H1 (cell line): ENCODE measurements at regions not wholly inside any gene's neighbourhood (a gene's known extent, or its start where the extent isn't known, plus 50 kb on each side); places are given as distances from the start of the nearest gene placed in this dataset.

Experiments used
- CTCF ChIA-PET: fragments of 300-600 bp; sonication (Branson Sonifier 250); formaldehyde crosslinking; loops from one replicate; lab custom pipeline; 2021; ENCODE audit not compliant: partially characterized antibody; lab: Charles Lee
- POLR2A ChIA-PET: fragments of 300-600 bp; sonication (Branson Sonifier 250); formaldehyde crosslinking; loops from one replicate; lab custom pipeline; 2021; ENCODE audit warnings: inconsistent platforms; ENCODE audit not compliant: partially characterized antibody; lab: Charles Lee
- DNase-seq, 2 experiments: peaks; one replicate each; pipeline versions ENCODE4 v3.0.0 to v3.0.0-alpha.2; 2010 to 2022; ENCODE audit warnings: low spot score in 2 of 2, low read depth in 1 of 2, mixed read lengths in 1 of 2
- FAIRE-seq: peaks from 2 replicates; lab custom pipeline; 2011; peaks lifted over from hg19 to GRCh38; lab: Jason Lieb, UNC
- H2AFZ ChIP-seq: 2 replicates; pipeline ENCODE4 v1.8.1; 2012; ENCODE audit warnings: low read length, inconsistent platforms
- H2AK5ac ChIP-seq: 2 replicates; pipeline ENCODE4 v1.6.1; 2013; ENCODE audit warnings: low read depth, low read length
- H2BK120ac ChIP-seq: replicated peaks from 2 replicates; pipeline ENCODE3; 2013; ENCODE audit warnings: low read depth, low read length, inconsistent platforms
- H2BK12ac ChIP-seq: 2 replicates; pipeline ENCODE4 v1.6.1; 2013; ENCODE audit warnings: low read depth, low read length
- H2BK15ac ChIP-seq: 2 replicates; pipeline ENCODE4 v1.6.1; 2013; ENCODE audit warnings: low read length
- H2BK20ac ChIP-seq: 2 replicates; pipeline ENCODE4 v1.6.1; 2013; ENCODE audit warnings: low read length
- H2BK5ac ChIP-seq: 2 replicates; pipeline ENCODE4 v1.6.1; 2013; ENCODE audit warnings: low read depth, low read length
- H3K14ac ChIP-seq: 2 replicates; pipeline ENCODE4 v1.6.1; 2013; ENCODE audit warnings: inconsistent platforms; ENCODE audit not compliant: insufficient read length
- H3K18ac ChIP-seq: 2 replicates; pipeline ENCODE4 v1.6.1; 2013; ENCODE audit warnings: low read length; ENCODE audit errors: extremely low read depth
- H3K23ac ChIP-seq: 2 replicates; pipeline ENCODE4 v1.6.1; 2013; ENCODE audit warnings: inconsistent platforms; ENCODE audit not compliant: insufficient read length
- H3K23me2 ChIP-seq: 2 replicates; pipeline ENCODE4 v1.6.1; 2013; ENCODE audit warnings: low read depth, low read length
- H3K27ac ChIP-seq: 2 replicates; pipeline ENCODE4 v1.6.1; 2011; ENCODE audit warnings: low read depth, low read length, inconsistent platforms
- H3K27me3 ChIP-seq, 4 experiments: replicated peaks in 1 of 4; 1 replicate in 1 of 4; 2 replicates in 3 of 4; pipeline versions ENCODE4 v1.6.1 to v1.8.1; 2011 to 2013; ENCODE audit warnings: low read length in 3 of 4, mild to moderate bottlenecking in 3 of 4, inconsistent platforms in 2 of 4, mixed read lengths in 2 of 4, moderate library complexity in 1 of 4; ENCODE audit not compliant: control insufficient read depth in 3 of 4, insufficient read depth in 3 of 4; ENCODE audit errors: extremely low read depth in 1 of 4
- H3K36me3 ChIP-seq, 4 experiments: 2 replicates each; pipeline versions ENCODE4 v1.6.1 to v1.8.1; 2011 to 2013; ENCODE audit warnings: mild to moderate bottlenecking in 4 of 4, low read length in 3 of 4, moderate library complexity in 2 of 4, control low read depth in 1 of 4, inconsistent platforms in 1 of 4; ENCODE audit not compliant: insufficient read depth in 4 of 4, control insufficient read depth in 2 of 4
- H3K4ac ChIP-seq: replicated peaks from 2 replicates; pipeline ENCODE3; 2013; ENCODE audit warnings: low read length, low read depth, mixed read lengths, inconsistent platforms; ENCODE audit not compliant: insufficient read length
- H3K4me1 ChIP-seq, 4 experiments: replicated peaks in 1 of 4; 1 replicate in 1 of 4; 2 replicates in 3 of 4; pipeline versions ENCODE4 v1.6.1 to v1.8.1; 2011 to 2013; ENCODE audit warnings: low read length in 3 of 4, inconsistent platforms in 2 of 4, mixed read lengths in 1 of 4; ENCODE audit not compliant: insufficient read depth in 4 of 4, control insufficient read depth in 3 of 4
- H3K4me2 ChIP-seq, 2 experiments: 2 replicates each; pipeline versions ENCODE4 v1.6.1 to v1.8.1; 2011 to 2013; ENCODE audit warnings: low read depth in 2 of 2, low read length in 2 of 2, control low read depth in 1 of 2, inconsistent platforms in 1 of 2, mild to moderate bottlenecking in 1 of 2; ENCODE audit not compliant: insufficient read depth in 1 of 2
- H3K4me3 ChIP-seq, 4 experiments: fragments of 200-600, 300-600 bp in 1 of 4; sonication (generic), shearing (Covaris generic), sonication (Bioruptor Twin) in 1 of 4; 2 replicates each; pipeline versions ENCODE4 v1.5.1 to v1.8.1; 2011 to 2016; ENCODE audit warnings: low read length in 4 of 4, low read depth in 3 of 4, control low read depth in 2 of 4, inconsistent platforms in 2 of 4, mild to moderate bottlenecking in 2 of 4, mixed read lengths in 1 of 4, moderate library complexity in 1 of 4; ENCODE audit not compliant: insufficient read depth in 2 of 4; ENCODE audit errors: extremely low read depth in 1 of 4
- H3K56ac ChIP-seq: replicated peaks from 2 replicates; pipeline ENCODE3; 2013; ENCODE audit warnings: low read depth, mild to moderate bottlenecking, mixed read lengths, low read length, inconsistent platforms; ENCODE audit not compliant: insufficient read length
- H3K79me1 ChIP-seq: 2 replicates; pipeline ENCODE4 v1.6.1; 2013; ENCODE audit warnings: low read depth, low read length, control low read depth
- H3K79me2 ChIP-seq, 2 experiments: 2 replicates each; pipeline versions ENCODE4 v1.6.1 to v1.8.1; 2012 to 2013; ENCODE audit warnings: low read length in 2 of 2, mild to moderate bottlenecking in 2 of 2, inconsistent platforms in 1 of 2; ENCODE audit not compliant: insufficient read depth in 2 of 2, control insufficient read depth in 1 of 2
- H3K9ac ChIP-seq, 4 experiments: replicated peaks in 1 of 4; 1 replicate in 1 of 4; 2 replicates in 3 of 4; pipeline versions ENCODE4 v1.6.1 to v1.8.1; 2011 to 2013; ENCODE audit warnings: low read depth in 3 of 4, low read length in 3 of 4, control low read depth in 2 of 4, mild to moderate bottlenecking in 2 of 4, moderate library complexity in 2 of 4, inconsistent platforms in 1 of 4; ENCODE audit errors: extremely low read depth in 1 of 4
- H3K9me3 ChIP-seq, 2 experiments: 2 replicates each; pipeline versions ENCODE4 v1.6.1 to v1.8.1; 2012 to 2013; ENCODE audit warnings: mild to moderate bottlenecking in 2 of 2, moderate library complexity in 2 of 2, control low read depth in 1 of 2, inconsistent platforms in 1 of 2, low read depth in 1 of 2, low read length in 1 of 2, mixed read lengths in 1 of 2; ENCODE audit not compliant: insufficient read depth in 2 of 2
- H4K20me1 ChIP-seq, 2 experiments: replicated peaks in 1 of 2; 2 replicates each; pipeline versions ENCODE3 to v1.8.1; 2011 to 2013; ENCODE audit warnings: inconsistent platforms in 2 of 2, low read length in 2 of 2, mild to moderate bottlenecking in 1 of 2; ENCODE audit not compliant: insufficient read depth in 2 of 2, control insufficient read depth in 1 of 2
- H4K5ac ChIP-seq: 2 replicates; pipeline ENCODE4 v1.6.1; 2013; ENCODE audit warnings: low read length, low read depth, mixed read lengths, inconsistent platforms; ENCODE audit not compliant: insufficient read length
- H4K8ac ChIP-seq: 2 replicates; pipeline ENCODE4 v1.8.0; 2013; ENCODE audit warnings: mild to moderate bottlenecking, moderate library complexity, low read length, inconsistent platforms; ENCODE audit not compliant: insufficient read depth; ENCODE audit errors: extremely low read depth
- H4K91ac ChIP-seq: replicated peaks from 2 replicates; pipeline ENCODE3; 2013; ENCODE audit warnings: low read length, mixed read lengths, inconsistent platforms; ENCODE audit not compliant: insufficient read length
- FOSL1 ChIP-seq: IDR thresholded peaks from 2 replicates; pipeline ENCODE4 v1.6.1; 2011; ENCODE audit warnings: mild to moderate bottlenecking, low read depth, low read length, moderate library complexity; ENCODE audit not compliant: insufficient read depth
- SP1 ChIP-seq: IDR thresholded peaks from 2 replicates; pipeline ENCODE4 v1.6.1; 2011; ENCODE audit warnings: low read depth, low read length
- WGBS, 2 experiments: shearing (Covaris generic) in 1 of 2; methylation state at CpG; one replicate each; pipeline versions ENCODE4 v1.1.6 to v1.1.7; 2013 to 2015; ENCODE audit warnings: low lambda C conversion rate in 2 of 2, mixed read lengths in 2 of 2, inconsistent platforms in 1 of 2, low coverage in 1 of 2, missing lambda C conversion rate in 1 of 2; ENCODE audit not compliant: insufficient replicate concordance in 2 of 2, insufficient coverage in 1 of 2, insufficient read length in 1 of 2; ENCODE audit errors: extremely low coverage in 1 of 2, missing lambda C conversion rate in 1 of 2; 5-methylcytosine and 5-hydroxymethylcytosine counted together

GRCh38 chr13:85519363-85519762, 279.9 kb downstream of the SLITRK6 start:
- Histone ChIP-seq H3K9me3 (peaks cover 3 to 4% of the 10 kb centered on the region in 2 experiments; a peak in 3 of 4 replicates), H2BK120ac (no peak overlapping the region), H3K79me1 (no peaks in the 10 kb centered on the region), H2BK15ac (no peak overlapping the region), H3K56ac (no peak overlapping the region), H4K91ac (no peak overlapping the region), H3K27ac (no peak overlapping the region), H2AK5ac (no peak overlapping the region), H4K20me1 (no peaks in the 10 kb centered on the region), H3K4ac (no peak overlapping the region), H3K23me2 (no peaks in the 10 kb centered on the region), H4K8ac (no peak overlapping the region), H4K5ac (no peak overlapping the region), H3K27me3 (no peaks in the 10 kb centered on the region), H2BK5ac (no peak overlapping the region), H3K14ac (no peak overlapping the region), H3K36me3 (no peaks in the 10 kb centered on the region), H3K18ac (no peak overlapping the region), H3K4me3 (no peak overlapping the region), H3K79me2 (no peaks in the 10 kb centered on the region), H2BK12ac (no peak overlapping the region), H3K4me2 (no peak overlapping the region), H3K9ac (no peak overlapping the region), H2BK20ac (no peak overlapping the region), H2AFZ (no peak overlapping the region), H3K23ac (no peak overlapping the region), H3K4me1 (no peaks in the 10 kb centered on the region)
- 40% methylated on average over 1 of the region's 1 CpG; no CpG with 5 or more reads in 1 of the 2 experiments for WGBS, 2 experiments
- ChIA-PET CTCF (no interaction called here), POLR2A (no interaction called here)
- no peak for FAIRE-seq
- DNase-seq: no peak
- TF ChIP-seq FOSL1: no peak
- TF ChIP-seq SP1: no peak
